HUES64 (cell line): ENCODE measurements at regions not wholly inside any gene's neighbourhood (a gene's known extent, or its start where the extent isn't known, plus 50 kb on each side); places are given as distances from the start of the nearest gene placed in this dataset.

ENCODE experiments used
- H3K27ac ChIP-seq: 2 replicates; pipeline ENCODE4 v1.7.0; 2013; ENCODE audit warnings: low read depth, low read length, inconsistent platforms
- H3K27me3 ChIP-seq: 2 replicates; pipeline ENCODE4 v1.6.1; 2013; ENCODE audit warnings: mild to moderate bottlenecking, low read length; ENCODE audit not compliant: insufficient read depth
- H3K36me3 ChIP-seq: 2 replicates; pipeline ENCODE4 v1.6.1; 2013; ENCODE audit warnings: mild to moderate bottlenecking, low read length; ENCODE audit not compliant: insufficient read depth
- H3K4me1 ChIP-seq: 2 replicates; pipeline ENCODE4 v1.6.1; 2013; ENCODE audit warnings: mild to moderate bottlenecking, low read length, moderate library complexity; ENCODE audit not compliant: insufficient read depth
- H3K4me3 ChIP-seq: 2 replicates; pipeline ENCODE4 v1.5.1; 2013; ENCODE audit warnings: mild to moderate bottlenecking, low read length, moderate library complexity
- H3K9ac ChIP-seq: 2 replicates; pipeline ENCODE4 v1.6.1; 2013; ENCODE audit warnings: mild to moderate bottlenecking, low read depth, low read length
- H3K9me3 ChIP-seq: 2 replicates; pipeline ENCODE4 v1.6.1; 2013; ENCODE audit warnings: low read depth, low read length; ENCODE audit not compliant: insufficient read depth
- WGBS: fragments of 150-250, 120-280 bp; methylation state at CpG from one replicate; pipeline ENCODE4 v1.1.7; 2013; ENCODE audit warnings: missing lambda C conversion rate; 5-methylcytosine and 5-hydroxymethylcytosine counted together

- no peak overlapping the region for H3K9ac ChIP-seq
- no peaks in the 10 kb centered on the region for H3K27me3 ChIP-seq
- H3K36me3 ChIP-seq: no peaks in the 10 kb centered on the region
- H3K9me3 ChIP-seq: no peaks in the 10 kb centered on the region
- H3K4me1 ChIP-seq: no peaks in the 10 kb centered on the region
- H3K4me3 ChIP-seq: no peak overlapping the region
- H3K27ac ChIP-seq: no peak overlapping the region
These were observed 310.3 kb downstream of the NOL4 start for GRCh38 chr18:33914399-33914798.

GRCh38 chr18:33906046-33906445 is 318.7 kb downstream of the NOL4 start:
- H3K4me3 ChIP-seq: no peak overlapping the region
- H3K9me3 ChIP-seq: peaks cover 54% of the 10 kb centered on the region
- 96% methylated on average over 4 of the region's 4 CpGs for WGBS
- H3K27me3 ChIP-seq: no peaks in the 10 kb centered on the region
- H3K36me3 ChIP-seq: 0 out of 2 replicates have a peak, but pooled peaks cover 2% of the 10 kb centered on the region
- no peak overlapping the region for H3K9ac ChIP-seq
- no peak overlapping the region for H3K27ac ChIP-seq
- H3K4me1 ChIP-seq: no peaks in the 10 kb centered on the region

GRCh38 chr18:33901894-33902512 is 322.7 kb downstream of the NOL4 start:
- Histone ChIP-seq H3K4me1 (no peaks in the 10 kb centered on the region), H3K4me3 (no peak overlapping the region), H3K27ac (no peak overlapping the region), H3K9me3 (peaks cover 67% of the 10 kb centered on the region), H3K36me3 (0 out of 2 replicates have a peak, but pooled peaks cover 2% of the 10 kb centered on the region), H3K27me3 (no peaks in the 10 kb centered on the region), H3K9ac (no peak overlapping the region)
- no CpG with 5 or more reads among the region's 1 CpG for WGBS

GRCh38 chr18:33900638-33901037 is 322.6 kb downstream of the ASXL3 start:
- Histone ChIP-seq H3K9me3 (peaks cover 56% of the 10 kb centered on the region), H3K36me3 (0 out of 2 replicates have a peak, but pooled peaks cover 2% of the 10 kb centered on the region), H3K9ac (no peak overlapping the region), H3K27ac (no peak overlapping the region), H3K4me1 (no peaks in the 10 kb centered on the region), H3K27me3 (no peaks in the 10 kb centered on the region), H3K4me3 (no peak overlapping the region)
- WGBS: 94% methylated on average over 1 of the region's 1 CpG

GRCh38 chr18:33898427-33898826 is 320.4 kb downstream of the ASXL3 start:
- H3K4me1 ChIP-seq: no peaks in the 10 kb centered on the region
- no peak overlapping the region for H3K4me3 ChIP-seq
- 0 out of 2 replicates have a peak, but pooled peaks cover 2% of the 10 kb centered on the region for H3K36me3 ChIP-seq
- H3K9ac ChIP-seq: no peak overlapping the region
- H3K9me3 ChIP-seq: peaks cover 37% of the 10 kb centered on the region
- WGBS: 94% methylated on average over 2 of the region's 2 CpGs
- no peak overlapping the region for H3K27ac ChIP-seq
- H3K27me3 ChIP-seq: no peaks in the 10 kb centered on the region

GRCh38 chr18:33878213-33878612 is 300.2 kb downstream of the ASXL3 start:
- Histone ChIP-seq H3K36me3 (no peaks in the 10 kb centered on the region), H3K9me3 (no peaks in the 10 kb centered on the region), H3K4me3 (no peak overlapping the region), H3K4me1 (no peaks in the 10 kb centered on the region), H3K9ac (no peak overlapping the region), H3K27me3 (no peaks in the 10 kb centered on the region), H3K27ac (no peak overlapping the region)
- WGBS: no CpG with 5 or more reads among the region's 1 CpG

- WGBS: 88% methylated on average over 2 of the region's 2 CpGs
- Histone ChIP-seq H3K9ac (no peak overlapping the region), H3K36me3 (no peaks in the 10 kb centered on the region), H3K9me3 (no peaks in the 10 kb centered on the region), H3K27me3 (no peaks in the 10 kb centered on the region), H3K4me1 (no peaks in the 10 kb centered on the region), H3K4me3 (no peak overlapping the region), H3K27ac (no peak overlapping the region)
These were observed 297.1 kb downstream of the ASXL3 start for GRCh38 chr18:33875029-33875565.

GRCh38 chr18:33873112-33873511 is 295.1 kb downstream of the ASXL3 start:
- Histone ChIP-seq H3K27me3 (no peaks in the 10 kb centered on the region), H3K36me3 (no peaks in the 10 kb centered on the region), H3K4me1 (no peaks in the 10 kb centered on the region), H3K27ac (no peak overlapping the region), H3K4me3 (no peak overlapping the region), H3K9me3 (no peaks in the 10 kb centered on the region), H3K9ac (no peak overlapping the region)
- WGBS: 96% methylated on average over 2 of the region's 3 CpGs

- Histone ChIP-seq H3K27me3 (no peaks in the 10 kb centered on the region), H3K4me1 (no peaks in the 10 kb centered on the region), H3K27ac (no peak overlapping the region), H3K9me3 (no peaks in the 10 kb centered on the region), H3K4me3 (no peak overlapping the region), H3K9ac (no peak overlapping the region), H3K36me3 (no peaks in the 10 kb centered on the region)
- WGBS: 98% methylated on average over 2 of the region's 2 CpGs
These were observed 293.5 kb downstream of the ASXL3 start for GRCh38 chr18:33871363-33872025.

GRCh38 chr18:33870059-33870458 is 292.0 kb downstream of the ASXL3 start:
- Histone ChIP-seq H3K9me3 (peaks cover 3% of the 10 kb centered on the region), H3K4me1 (no peaks in the 10 kb centered on the region), H3K27me3 (no peaks in the 10 kb centered on the region), H3K36me3 (no peaks in the 10 kb centered on the region), H3K27ac (no peak overlapping the region), H3K4me3 (no peak overlapping the region), H3K9ac (no peak overlapping the region)

- H3K4me3 ChIP-seq: no peak overlapping the region
- no peaks in the 10 kb centered on the region for H3K27me3 ChIP-seq
- H3K4me1 ChIP-seq: no peaks in the 10 kb centered on the region
- H3K9me3 ChIP-seq: peaks cover 20% of the 10 kb centered on the region
- H3K27ac ChIP-seq: no peak overlapping the region
- WGBS: 80% methylated on average over 1 of the region's 1 CpG
- H3K36me3 ChIP-seq: no peaks in the 10 kb centered on the region
- no peak overlapping the region for H3K9ac ChIP-seq
These were observed 288.4 kb downstream of the ASXL3 start for GRCh38 chr18:33866386-33866785.
